Endothelial cell (in vitro differentiated cells): ENCODE measurements at regions not wholly inside any gene's neighbourhood (a gene's known extent, or its start where the extent isn't known, plus 50 kb on each side); places are given as distances from the start of the nearest gene placed in this dataset.
"Not testable (repeated sequence)": the region's sequence is repeated elsewhere in the genome, so short reads cannot be mapped to it uniquely, and the experiment has no call there.

Experiments used
- DNase-seq: peaks from one replicate; pipeline ENCODE4 v3.0.0; 2021; ENCODE audit warnings: low spot score
- H3K27ac Mint-ChIP-seq: one replicate; pipeline ENCODE4 v1.8.0; 2021; ENCODE audit warnings: mixed read lengths, inconsistent platforms; ENCODE audit not compliant: unreplicated experiment
- H3K27me3 Mint-ChIP-seq: one replicate; pipeline ENCODE4 v1.8.0; 2021; ENCODE audit warnings: mild to moderate bottlenecking, moderate library complexity, mixed read lengths, inconsistent platforms; ENCODE audit not compliant: unreplicated experiment
- H3K36me3 Mint-ChIP-seq: one replicate; pipeline ENCODE4 v1.8.0; 2021; ENCODE audit warnings: mild to moderate bottlenecking, low read depth, mixed read lengths, inconsistent platforms; ENCODE audit not compliant: unreplicated experiment
- H3K4me1 Mint-ChIP-seq: one replicate; pipeline ENCODE4 v1.8.0; 2021; ENCODE audit warnings: mild to moderate bottlenecking, mixed read lengths, inconsistent platforms; ENCODE audit not compliant: unreplicated experiment
- H3K4me3 Mint-ChIP-seq: one replicate; pipeline ENCODE4 v1.8.0; 2021; ENCODE audit warnings: mild to moderate bottlenecking, mixed read lengths, inconsistent platforms; ENCODE audit not compliant: unreplicated experiment
- H3K9me3 Mint-ChIP-seq: one replicate; pipeline ENCODE4 v1.8.0; 2021; ENCODE audit warnings: mixed read lengths, inconsistent platforms; ENCODE audit not compliant: unreplicated experiment
- TF ChIP-seq, protein P1 (sequence below): fragments of 200-600 bp; sonication (generic); IDR thresholded peaks from one replicate; pipeline ENCODE4 v1.5.0; 2021; ENCODE audit warnings: antibody characterized with exemption; ENCODE audit not compliant: unreplicated experiment

DNA sequence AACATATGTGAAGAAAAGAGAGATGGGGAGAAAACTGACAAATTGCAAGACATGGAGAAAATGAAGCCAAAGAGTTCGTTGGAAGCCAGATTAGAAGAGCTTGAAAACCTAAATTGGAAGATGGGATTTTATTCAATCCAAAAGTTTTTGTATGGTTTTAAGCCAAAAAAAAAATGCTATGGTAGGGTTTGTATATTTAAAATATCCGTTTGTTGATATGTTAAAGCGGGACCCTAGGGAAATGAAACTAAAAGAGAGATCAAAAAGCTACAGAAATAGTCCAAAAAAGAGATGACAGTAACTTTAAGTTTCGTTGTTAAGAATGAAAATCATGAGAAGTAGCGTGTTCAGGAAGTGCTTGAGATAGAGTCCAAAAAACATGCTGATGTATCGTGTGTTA, 617.7 kb upstream of the ADGRL2 start:
- no peaks in the 10 kb centered on the region for H3K36me3 Mint-ChIP-seq
- TF ChIP-seq, protein P1, sequence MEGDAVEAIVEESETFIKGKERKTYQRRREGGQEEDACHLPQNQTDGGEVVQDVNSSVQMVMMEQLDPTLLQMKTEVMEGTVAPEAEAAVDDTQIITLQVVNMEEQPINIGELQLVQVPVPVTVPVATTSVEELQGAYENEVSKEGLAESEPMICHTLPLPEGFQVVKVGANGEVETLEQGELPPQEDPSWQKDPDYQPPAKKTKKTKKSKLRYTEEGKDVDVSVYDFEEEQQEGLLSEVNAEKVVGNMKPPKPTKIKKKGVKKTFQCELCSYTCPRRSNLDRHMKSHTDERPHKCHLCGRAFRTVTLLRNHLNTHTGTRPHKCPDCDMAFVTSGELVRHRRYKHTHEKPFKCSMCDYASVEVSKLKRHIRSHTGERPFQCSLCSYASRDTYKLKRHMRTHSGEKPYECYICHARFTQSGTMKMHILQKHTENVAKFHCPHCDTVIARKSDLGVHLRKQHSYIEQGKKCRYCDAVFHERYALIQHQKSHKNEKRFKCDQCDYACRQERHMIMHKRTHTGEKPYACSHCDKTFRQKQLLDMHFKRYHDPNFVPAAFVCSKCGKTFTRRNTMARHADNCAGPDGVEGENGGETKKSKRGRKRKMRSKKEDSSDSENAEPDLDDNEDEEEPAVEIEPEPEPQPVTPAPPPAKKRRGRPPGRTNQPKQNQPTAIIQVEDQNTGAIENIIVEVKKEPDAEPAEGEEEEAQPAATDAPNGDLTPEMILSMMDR = no peak

DNA sequence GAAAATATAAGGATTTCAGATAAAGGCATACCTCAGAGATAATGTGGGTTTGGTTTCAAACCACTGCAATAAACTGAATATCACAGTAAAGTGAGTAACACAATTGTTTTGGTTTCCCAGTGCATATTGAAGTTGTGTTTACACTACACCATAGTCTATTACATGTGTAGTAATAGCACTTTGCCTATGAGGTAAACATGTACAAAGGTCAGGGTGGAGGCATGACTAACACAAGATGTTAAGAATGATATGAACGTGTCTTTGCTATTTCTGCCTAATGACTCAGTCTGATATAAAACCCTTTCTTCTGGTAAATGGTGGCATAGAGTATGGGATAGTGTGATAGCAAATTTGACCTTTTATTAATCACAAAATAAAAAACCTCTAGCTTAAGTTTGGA, 621.5 kb upstream of the ADGRL2 start:
- H3K27me3 Mint-ChIP-seq = no peaks in the 10 kb centered on the region
- H3K36me3 Mint-ChIP-seq = no peaks in the 10 kb centered on the region
- no peaks in the 10 kb centered on the region for H3K4me1 Mint-ChIP-seq
- H3K4me3 Mint-ChIP-seq = no peak overlapping the region
- no peak overlapping the region for H3K27ac Mint-ChIP-seq
- H3K9me3 Mint-ChIP-seq = no peaks in the 10 kb centered on the region
- DNase-seq = no peak
- TF ChIP-seq, protein P1 = no peak

More for the DNA sequence above, 617.7 kb upstream of the ADGRL2 start:
- DNase-seq = no peak
- no peaks in the 10 kb centered on the region for H3K27me3 Mint-ChIP-seq
- no peak overlapping the region for H3K4me3 Mint-ChIP-seq
- no peak overlapping the region for H3K27ac Mint-ChIP-seq
- H3K9me3 Mint-ChIP-seq = no peaks in the 10 kb centered on the region
- H3K4me1 Mint-ChIP-seq = no peaks in the 10 kb centered on the region

DNA sequence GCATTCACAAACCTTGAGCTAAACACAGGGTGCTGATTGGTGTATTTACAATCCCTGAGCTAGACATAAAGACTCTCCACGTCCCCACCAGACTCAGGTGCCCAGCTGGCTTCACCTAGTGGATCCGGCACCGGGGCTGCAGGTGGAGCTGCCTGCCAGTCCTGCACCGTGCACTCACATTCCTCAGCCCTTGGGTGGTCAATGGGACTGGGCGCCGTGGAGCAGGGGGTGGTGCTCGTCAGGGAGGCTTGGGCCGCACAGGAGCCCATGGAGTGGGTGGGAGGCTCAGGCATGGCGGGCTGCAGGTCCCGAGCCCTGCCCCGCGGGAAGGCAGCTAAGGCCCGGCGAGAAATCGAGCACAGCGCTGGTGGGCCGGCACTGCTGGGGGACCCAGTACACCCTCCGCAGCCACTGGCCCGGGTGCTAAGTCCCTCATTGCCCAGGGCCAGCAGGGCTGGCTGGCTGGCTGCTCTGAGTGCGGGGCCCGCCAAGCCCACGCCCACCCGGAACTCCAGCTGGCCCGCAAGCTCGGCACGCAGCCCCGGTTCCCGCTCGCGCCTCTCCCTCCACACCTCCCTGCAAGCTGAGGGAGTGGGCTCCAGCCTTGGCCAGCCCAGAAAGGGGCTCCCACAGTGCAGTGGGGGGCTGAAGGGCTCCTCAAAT, 622.2 kb upstream of the ADGRL2 start:
- H3K4me1 Mint-ChIP-seq, DNase-seq, H3K27me3 Mint-ChIP-seq, H3K4me3 Mint-ChIP-seq, H3K9me3 Mint-ChIP-seq, H3K36me3 Mint-ChIP-seq, H3K27ac Mint-ChIP-seq: not testable (repeated sequence)

DNA sequence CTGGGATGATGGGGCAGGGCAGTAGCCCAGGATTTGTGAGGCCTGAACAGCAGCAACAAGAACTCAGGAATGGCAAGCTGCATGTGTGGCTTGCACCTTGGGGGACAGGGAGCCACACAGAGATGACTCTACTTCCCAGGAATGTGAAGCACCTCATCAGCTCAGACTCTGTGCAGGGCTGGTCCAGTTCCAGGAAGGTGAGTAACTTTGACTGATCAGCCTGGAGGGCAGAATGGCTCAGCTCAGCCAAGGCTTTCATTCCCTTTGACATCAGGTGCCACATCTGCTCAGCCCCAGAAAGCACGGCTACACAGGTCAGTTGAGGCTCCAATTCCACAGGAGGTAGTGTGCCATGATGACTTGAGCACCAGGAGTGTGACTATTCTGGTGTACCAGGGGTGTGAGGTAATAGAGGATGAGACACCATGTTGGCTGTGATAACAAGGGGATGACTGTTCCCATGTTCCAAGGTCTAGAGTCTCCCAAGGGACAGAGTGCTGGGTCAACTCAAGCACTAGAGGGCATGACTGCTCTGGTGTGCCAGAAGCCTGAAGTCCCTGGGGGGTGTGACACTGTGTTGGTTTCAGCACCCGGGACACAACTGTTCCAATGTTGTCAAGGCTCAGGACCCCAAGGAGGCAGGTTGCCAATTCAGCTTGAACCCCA, 625.8 kb upstream of the ADGRL2 start:
- Mint-ChIP-seq H3K4me1 (no peaks in the 10 kb centered on the region), H3K4me3 (no peak overlapping the region), H3K36me3 (no peaks in the 10 kb centered on the region), H3K27ac (no peak overlapping the region), H3K9me3 (no peaks in the 10 kb centered on the region), H3K27me3 (no peaks in the 10 kb centered on the region)
- DNase-seq = no peak
- TF ChIP-seq, protein P1 = no peak

DNA sequence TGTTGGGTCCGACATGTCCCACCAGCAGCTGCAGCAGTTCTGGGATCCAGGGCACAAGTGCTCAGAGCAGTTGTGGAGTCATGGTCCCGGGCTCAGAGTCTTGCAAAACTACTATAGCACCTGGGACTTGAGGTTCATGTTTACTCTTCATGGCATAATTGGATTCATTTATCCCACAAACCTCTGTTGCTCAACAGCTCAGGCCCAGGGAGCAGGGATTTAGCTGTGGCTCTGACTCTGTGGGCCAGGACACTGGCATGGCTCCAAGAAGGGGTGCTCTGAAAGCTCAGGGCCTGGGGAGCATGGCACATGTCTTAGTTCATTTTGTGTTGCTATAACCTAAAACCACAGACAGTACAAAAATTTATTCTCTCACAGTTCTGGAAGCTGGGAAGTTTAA, 626.7 kb upstream of the ADGRL2 start:
- Mint-ChIP-seq H3K9me3 (no peaks in the 10 kb centered on the region), H3K4me3 (no peak overlapping the region), H3K27me3 (no peaks in the 10 kb centered on the region), H3K36me3 (no peaks in the 10 kb centered on the region), H3K27ac (no peak overlapping the region), H3K4me1 (no peaks in the 10 kb centered on the region)
- no peak for DNase-seq
- TF ChIP-seq, protein P1 = no peak
